NCI-H748 (cell line): ENCODE measurements at regions not wholly inside any gene's neighbourhood (a gene's known extent, or its start where the extent isn't known, plus 50 kb on each side); places are given as distances from the start of the nearest gene placed in this dataset.
"Not testable (repeated sequence)": the region's sequence is repeated elsewhere in the genome, so short reads cannot be mapped to it uniquely, and the experiment has no call there.

ENCODE experiments used
- DNase-seq: peaks from one replicate; lab custom pipeline; 2025; ENCODE audit not compliant: unreplicated experiment; lab: John Stamatoyannopoulos, UW

GRCh38 chr16:21533474-21533873 is 65.9 kb upstream of the METTL9 start:
- not testable (repeated sequence) for DNase-seq

GRCh38 chr16:21534561-21534960 is 64.8 kb upstream of the METTL9 start:
- not testable (repeated sequence) for DNase-seq

DNA sequence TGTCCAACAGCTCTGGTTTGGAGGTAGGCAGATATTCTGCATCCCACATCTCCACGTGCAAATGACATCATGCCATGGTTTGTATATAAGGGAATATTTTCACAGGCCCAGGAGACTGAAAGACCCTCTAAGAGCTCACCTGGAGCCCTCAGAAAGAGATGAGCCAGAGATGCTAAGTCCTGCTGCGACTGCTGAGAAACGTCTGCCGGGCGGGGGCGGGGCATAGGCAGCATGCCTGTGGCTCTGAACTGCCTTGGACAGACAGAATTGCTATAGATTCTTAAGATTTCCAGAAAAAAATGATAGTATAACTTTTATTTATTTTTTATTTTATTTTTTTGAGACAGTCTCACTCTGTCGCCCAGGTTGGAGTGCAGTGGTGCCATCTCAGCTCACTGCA is 64.2 kb upstream of the METTL9 start:
- DNase-seq = not testable (repeated sequence)

- DNase-seq = not testable (repeated sequence)
Observed at GRCh38 chr16:21536740-21537139, 62.6 kb upstream of the METTL9 start.

GRCh38 chr16:21537598-21537997 is 61.8 kb upstream of the METTL9 start:
- DNase-seq = not testable (repeated sequence)

DNA sequence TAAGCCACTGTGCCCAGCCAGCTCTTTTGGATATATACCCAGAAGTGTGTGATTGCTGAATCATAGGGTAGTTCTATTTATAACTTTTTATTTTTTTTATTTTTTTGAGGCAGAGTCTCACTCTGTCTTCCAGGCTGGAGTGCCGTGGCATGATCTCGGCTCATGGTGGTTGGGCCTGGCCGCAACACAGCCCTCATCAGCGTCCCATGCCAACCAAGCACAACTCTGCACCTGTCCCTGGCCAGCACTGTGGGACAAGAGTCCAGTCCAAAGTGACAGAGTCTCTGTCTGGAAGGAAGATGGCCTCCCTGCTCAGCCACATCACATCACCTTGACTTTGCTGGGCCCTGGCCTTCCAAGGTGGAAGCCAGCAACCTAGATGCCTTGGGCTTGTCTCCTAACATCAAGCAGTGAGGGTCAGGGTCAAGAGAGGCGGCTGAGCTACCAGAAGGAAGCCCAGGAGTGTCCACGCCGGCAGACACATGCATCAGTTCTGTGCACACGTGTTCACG is 60.2 kb upstream of the METTL9 start:
- DNase-seq = not testable (repeated sequence)

DNA sequence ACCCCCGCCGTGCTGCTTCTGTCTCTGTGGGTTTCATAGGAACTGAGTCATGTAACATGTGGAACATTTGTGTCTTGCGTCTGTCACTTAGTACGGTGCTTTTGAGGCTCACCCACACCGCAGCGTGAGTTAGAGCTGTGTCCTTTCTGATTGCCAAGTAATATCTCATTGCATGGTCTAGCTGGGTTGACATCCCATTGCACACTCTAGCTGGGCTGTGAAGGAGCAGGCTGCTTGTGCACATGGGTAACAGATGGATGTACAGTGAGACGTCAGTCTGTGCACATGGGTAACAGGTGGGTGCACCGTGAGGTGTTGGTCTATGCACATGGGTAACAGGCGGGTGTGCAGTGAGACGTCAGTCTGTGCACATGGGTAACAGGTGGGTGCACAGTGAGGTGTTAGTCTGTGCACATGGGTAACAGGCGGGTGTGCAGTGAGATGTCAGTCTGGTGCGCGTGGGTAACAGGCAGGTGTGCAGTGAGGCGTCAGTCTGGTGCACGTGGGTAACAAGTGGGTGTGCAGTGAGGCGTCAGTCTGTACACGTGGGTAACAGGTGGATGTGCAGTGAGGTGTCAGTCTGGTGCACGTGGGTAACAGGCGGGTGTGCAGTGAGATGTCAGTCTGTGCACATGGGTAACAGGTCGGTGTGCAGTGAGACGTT is 58.5 kb upstream of the METTL9 start:
- DNase-seq = not testable (repeated sequence)

GRCh38 chr16:21541611-21542051 is 57.7 kb upstream of the METTL9 start:
- DNase-seq = not testable (repeated sequence)

DNA sequence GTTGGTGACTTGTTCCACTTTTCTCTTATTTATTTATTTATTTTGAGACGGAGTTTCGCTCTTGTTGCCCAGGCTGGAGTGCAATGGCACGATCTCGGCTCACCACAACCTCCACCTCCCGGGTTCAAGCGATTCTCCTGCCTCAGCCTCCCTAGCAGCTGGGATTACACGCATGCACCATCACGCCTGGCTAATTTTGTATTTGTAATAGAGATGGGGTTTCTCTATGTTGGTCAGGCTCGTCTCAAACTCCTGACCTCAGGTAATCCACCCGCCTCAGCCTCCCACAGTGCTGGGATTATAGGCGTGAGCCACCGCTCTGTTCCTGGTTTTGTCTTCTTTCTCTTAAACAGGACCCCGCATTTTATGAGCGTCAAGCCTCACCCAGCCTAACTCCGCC is 57.3 kb upstream of the METTL9 start:
- DNase-seq = not testable (repeated sequence)

DNA sequence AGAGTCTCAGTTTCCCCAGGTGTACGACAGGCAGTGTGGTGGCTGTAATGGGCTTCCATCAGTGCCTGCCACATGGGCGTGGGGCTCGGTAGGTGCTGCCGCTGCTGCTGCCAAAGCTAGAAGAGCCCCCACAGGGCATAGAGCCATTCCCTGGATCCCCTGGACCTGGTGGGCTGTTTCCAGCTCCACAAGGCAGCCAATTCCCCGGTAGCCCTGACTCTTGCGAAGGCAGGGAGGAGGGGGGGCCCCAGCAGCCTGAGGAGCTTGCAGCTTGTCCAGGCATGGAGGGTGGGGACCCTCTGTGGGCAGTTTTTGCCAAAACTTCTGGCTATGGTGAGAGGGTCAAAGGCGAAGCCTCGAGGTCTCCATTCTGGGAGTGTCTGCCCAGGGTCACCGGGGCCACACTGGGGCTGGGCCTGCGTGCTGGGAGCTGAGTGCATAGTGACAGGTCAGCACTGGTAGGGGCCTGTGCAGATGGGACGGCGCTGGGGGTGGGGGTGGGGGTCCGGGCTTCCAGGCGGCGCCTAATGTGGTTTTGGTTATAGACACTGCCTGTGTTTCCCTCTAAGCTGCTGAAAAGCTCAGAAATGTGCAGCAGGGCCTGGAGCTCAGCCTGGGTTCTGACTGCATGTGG is 56.8 kb upstream of the METTL9 start:
- not testable (repeated sequence) for DNase-seq

- not testable (repeated sequence) for DNase-seq
Observed at GRCh38 chr16:21543151-21543836, 56.1 kb upstream of the METTL9 start.

GRCh38 chr16:21545664-21546326 is 53.6 kb upstream of the METTL9 start:
- DNase-seq = not testable (repeated sequence)

GRCh38 chr16:21549396-21549795 is 50.0 kb upstream of the METTL9 start:
- not testable (repeated sequence) for DNase-seq
